K562 (cell line): ENCODE measurements at regions not wholly inside any gene's neighbourhood (a gene's known extent, or its start where the extent isn't known, plus 50 kb on each side); places are given as distances from the start of the nearest gene placed in this dataset.

Experiments used
- ATAC-seq: fragments of 200-7000 bp; cut with Tn5 transposase; 3 replicates; pipeline ENCODE4 v1.9.1; 2020; ENCODE audit warnings: moderate library complexity
- BruUV-seq: library from RNA; stranded (reverse); fragments of 400-500 nt; replicated peaks from 2 replicates; lab custom pipeline; 2021; lab: Mats Ljungman, UMichigan
- CTCF ChIA-PET: fragments of 300-600 bp; formaldehyde crosslinking; extraction: SDS; loops from one replicate; lab custom pipeline; 2021; ENCODE audit warnings: low intra/inter-chr PET ratio; lab: Yijun Ruan, JAX
- POLR2A ChIA-PET: fragments of 300-600, 350-650 bp; sonication (Branson Sonifier 250); formaldehyde crosslinking; extraction: SDS; loops from one replicate; lab custom pipeline; 2021; ENCODE audit warnings: antibody characterized with exemption, inconsistent platforms; lab: Yijun Ruan, JAX
- DNase-seq, 4 experiments: peaks; one replicate each; pipeline versions ENCODE4 v3.0.0 to v3.0.0-alpha.2; 2011 to 2018; ENCODE audit warnings: low spot score in 3 of 4, mixed read lengths in 3 of 4; ENCODE audit errors: extremely low read depth in 1 of 4
- FAIRE-seq: peaks from 2 replicates; lab custom pipeline; 2011; peaks lifted over from hg19 to GRCh38; lab: Jason Lieb, UNC
- H2AFZ ChIP-seq: 2 replicates; pipeline ENCODE4 v1.6.0; 2011; ENCODE audit warnings: low read depth, low read length, control low read depth, inconsistent platforms
- H3K27ac ChIP-seq: fragments of 200-600 bp; 3 replicates; pipeline ENCODE4 v1.8.0; 2011; ENCODE audit warnings: low read depth, mild to moderate bottlenecking, control low read depth, inconsistent platforms, low read length, moderate library complexity, mixed read lengths; ENCODE audit errors: extremely low read depth
- H3K27me3 ChIP-seq, 2 experiments: fragments of 300-600 bp in 1 of 2; 2 replicates in 1 of 2; 3 replicates in 1 of 2; pipeline versions ENCODE4 v1.6.0 to v1.8.0; 2011; ENCODE audit warnings: inconsistent platforms in 2 of 2, low read length in 2 of 2, mild to moderate bottlenecking in 1 of 2, mixed read lengths in 1 of 2, moderate library complexity in 1 of 2; ENCODE audit not compliant: control insufficient read depth in 2 of 2, insufficient read depth in 2 of 2
- H3K36me3 ChIP-seq: fragments of 300-600 bp; 3 replicates; pipeline ENCODE4 v1.8.0; 2011; ENCODE audit warnings: mild to moderate bottlenecking, low read length, inconsistent platforms; ENCODE audit not compliant: control insufficient read depth, insufficient read depth
- H3K4me1 ChIP-seq, 2 experiments: fragments of 200-600 bp in 1 of 2; replicated peaks in 1 of 2; 2 replicates in 1 of 2; 3 replicates in 1 of 2; pipeline versions ENCODE4 v1.5.1 to v1.8.0; 2011; ENCODE audit warnings: inconsistent platforms in 2 of 2, low read length in 2 of 2, mild to moderate bottlenecking in 1 of 2, mixed read lengths in 1 of 2, moderate library complexity in 1 of 2; ENCODE audit not compliant: control insufficient read depth in 2 of 2, insufficient read depth in 2 of 2
- H3K4me2 ChIP-seq: 2 replicates; pipeline ENCODE4 v1.6.1; 2011; ENCODE audit warnings: low read length, control low read depth, inconsistent platforms, mixed read lengths; ENCODE audit not compliant: insufficient read depth
- H3K4me3 ChIP-seq: fragments of 200-600 bp; sonication (generic), shearing (Covaris generic); 2 replicates; pipeline ENCODE4 v1.5.1; 2016; ENCODE audit warnings: control low read depth, inconsistent platforms
- H3K79me2 ChIP-seq: fragments of 200-600 bp; 3 replicates; pipeline ENCODE4 v1.8.0; 2011; ENCODE audit warnings: low read length, inconsistent platforms; ENCODE audit not compliant: control insufficient read depth, insufficient read depth
- H3K9ac ChIP-seq, 2 experiments: 2 replicates each; pipeline versions ENCODE4 v1.6.0 to v1.6.1; 2011; ENCODE audit warnings: low read depth in 2 of 2, low read length in 2 of 2, control low read depth in 1 of 2, inconsistent platforms in 1 of 2, mild to moderate bottlenecking in 1 of 2, mixed read lengths in 1 of 2; ENCODE audit not compliant: insufficient read depth in 1 of 2
- H3K9me1 ChIP-seq: one replicate; pipeline ENCODE4 v1.6.0; 2011; ENCODE audit warnings: inconsistent platforms, mild to moderate bottlenecking, low read length, moderate library complexity; ENCODE audit not compliant: control insufficient read depth, insufficient read depth
- H3K9me3 ChIP-seq: replicated peaks from 2 replicates; pipeline ENCODE4 v1.5.1; 2011; ENCODE audit warnings: low read depth, low read length, inconsistent platforms; ENCODE audit not compliant: control insufficient read depth, insufficient read depth
- H4K20me1 ChIP-seq: replicated peaks from 2 replicates; pipeline ENCODE4 v1.6.1; 2011; ENCODE audit warnings: low read length, inconsistent platforms, mixed read lengths; ENCODE audit not compliant: control insufficient read depth, insufficient read depth
- CCNT2 ChIP-seq: IDR thresholded peaks from 2 replicates; pipeline ENCODE4 v1.6.1; 2011; ENCODE audit warnings: borderline replicate concordance, low read depth, mild to moderate bottlenecking, moderate library complexity, mixed read lengths, low read length; ENCODE audit not compliant: insufficient read length; ENCODE audit errors: extremely low read depth
- ELF1 ChIP-seq: fragments of 200-800 bp; sonication (Bioruptor generic); IDR thresholded peaks from 2 replicates; pipeline ENCODE4 v1.6.1; 2016; ENCODE audit warnings: missing genetic modification characterization, missing compliant biosample characterization
- HCFC1 ChIP-seq: IDR thresholded peaks from 2 replicates; pipeline ENCODE4 v1.6.1; 2012; ENCODE audit warnings: low read depth, low read length, improper control_type of control experiment
- JUND ChIP-seq, 2 experiments: IDR thresholded peaks; 2 replicates in 1 of 2; 3 replicates in 1 of 2; pipeline ENCODE4 v1.6.1; 2011; ENCODE audit warnings: borderline replicate concordance in 2 of 2, low read depth in 2 of 2, low read length in 2 of 2, improper control_type of control experiment in 1 of 2, missing biosample characterization in 1 of 2, missing genetic modification characterization in 1 of 2, missing genetic modification reagents in 1 of 2
- MED1 ChIP-seq: sonication (generic); formaldehyde crosslinking; IDR thresholded peaks from 2 replicates; pipeline ENCODE4 v1.8.1; 2023; ENCODE audit warnings: missing genetic modification reagents, borderline replicate concordance
- PPARD ChIP-seq: fragments of 250-450 bp; sonication (Bioruptor Pico); IDR thresholded peaks from 2 replicates; pipeline ENCODE4 v1.8.0; 2022; ENCODE audit warnings: inconsistent platforms, mild to moderate bottlenecking, moderate library complexity
- SAP30 ChIP-seq: fragments of 200-600 bp; sonication (generic); IDR thresholded peaks from 2 replicates; pipeline ENCODE4 v1.6.1; 2012; ENCODE audit warnings: borderline replicate concordance, low read depth, mild to moderate bottlenecking, moderate library complexity, low read length, control low read depth, inconsistent platforms; ENCODE audit not compliant: insufficient read depth, poor library complexity, severe bottlenecking
- ZNF140 ChIP-seq: fragments of 250-450 bp; sonication (Bioruptor Pico); IDR thresholded peaks from 2 replicates; pipeline ENCODE4 v1.8.0; 2021; ENCODE audit warnings: moderate library complexity, mild to moderate bottlenecking, inconsistent platforms
- WGBS: fragments of 100-300 bp; shearing (Covaris generic); methylation state at CpG from one replicate; pipeline ENCODE4 v1.1.6; 2016; ENCODE audit warnings: low coverage, mixed read lengths; ENCODE audit not compliant: insufficient coverage; ENCODE audit errors: missing lambda C conversion rate; 5-methylcytosine and 5-hydroxymethylcytosine counted together
- in situ Hi-C: fragments of 300-500 bp; cut with MboI; formaldehyde crosslinking; loops from 4 replicates; pipeline ENCODE4 v1.15.0; 2018; ENCODE audit warnings: inconsistent platforms, mixed read lengths
- intact Hi-C: fragments of 100-400 bp; cut with micrococcal nuclease; formaldehyde crosslinking; loops from 2 replicates; pipeline ENCODE4 v1.14.2; 2022
- TF ChIP-seq, protein P1 (sequence below): fragments of 200-800 bp; sonication (Bioruptor generic); IDR thresholded peaks from 2 replicates; pipeline ENCODE4 v1.6.1; 2016; ENCODE audit warnings: missing genetic modification characterization, missing compliant biosample characterization
- TF ChIP-seq, protein P2 (sequence below): fragments of 250-450 bp; sonication (Bioruptor Pico); IDR thresholded peaks from 2 replicates; pipeline ENCODE4 v1.8.0; 2022; ENCODE audit warnings: inconsistent platforms, mild to moderate bottlenecking, moderate library complexity, borderline replicate concordance
- TF ChIP-seq, protein P3 (sequence below): fragments of 250-450 bp; sonication (Bioruptor Pico); IDR thresholded peaks from 2 replicates; pipeline ENCODE4 v1.5.0; 2022; ENCODE audit warnings: mild to moderate bottlenecking
- TF ChIP-seq, protein P4 (sequence below): fragments of 250-450 bp; sonication (Bioruptor Pico); IDR thresholded peaks from 2 replicates; pipeline ENCODE4 v1.5.0; 2021

DNA sequence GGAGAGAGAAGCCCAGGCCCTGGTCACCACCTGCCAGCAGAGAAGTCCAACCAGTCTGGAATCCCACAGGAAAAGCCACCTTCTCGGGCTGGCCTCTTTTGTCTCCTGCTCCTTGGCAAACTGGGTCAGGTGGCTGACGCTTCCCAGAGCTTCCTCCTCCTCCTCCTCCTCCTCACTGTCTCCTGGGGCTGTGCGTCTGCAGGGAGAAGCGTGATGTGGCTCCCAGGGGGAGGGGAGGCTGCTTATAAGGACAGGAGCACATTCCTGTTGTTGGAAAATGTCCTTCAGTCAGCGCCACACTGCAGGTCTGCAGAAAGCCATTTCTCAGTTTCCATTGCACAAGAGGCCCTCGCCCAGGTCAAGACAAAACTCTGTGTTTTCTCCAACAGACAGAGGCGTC is 1316.5 kb downstream of the BRD1 start:
- H3K9me3 ChIP-seq = no peaks in the 10 kb centered on the region
- H3K4me2 ChIP-seq = no peak overlapping the region
- in situ Hi-C loops (no loop called here), intact Hi-C loops (no loop called here)
- no peak for FAIRE-seq
- no peaks in the 10 kb centered on the region for H3K79me2 ChIP-seq
- ChIA-PET POLR2A (no interaction called here), CTCF (no interaction called here)
- no peaks in the 10 kb centered on the region; a peak in 1 of 5 replicates for H3K27me3 ChIP-seq
- no TSS peak for BruUV-seq
- WGBS = 5% methylated on average over 3 of the region's 7 CpGs
- H3K27ac ChIP-seq = no peak overlapping the region
- no peaks in the 10 kb centered on the region for H3K36me3 ChIP-seq
- H3K4me3 ChIP-seq = no peak overlapping the region
- H3K9ac ChIP-seq = no peak overlapping the region
- no peak for ATAC-seq
- DNase-seq = no peak
- H2AFZ ChIP-seq = no peak overlapping the region
- no peaks in the 10 kb centered on the region for H3K4me1 ChIP-seq
- H3K9me1 ChIP-seq = no peaks in the 10 kb centered on the region
- H4K20me1 ChIP-seq = no peaks in the 10 kb centered on the region
- TF ChIP-seq, protein P1, sequence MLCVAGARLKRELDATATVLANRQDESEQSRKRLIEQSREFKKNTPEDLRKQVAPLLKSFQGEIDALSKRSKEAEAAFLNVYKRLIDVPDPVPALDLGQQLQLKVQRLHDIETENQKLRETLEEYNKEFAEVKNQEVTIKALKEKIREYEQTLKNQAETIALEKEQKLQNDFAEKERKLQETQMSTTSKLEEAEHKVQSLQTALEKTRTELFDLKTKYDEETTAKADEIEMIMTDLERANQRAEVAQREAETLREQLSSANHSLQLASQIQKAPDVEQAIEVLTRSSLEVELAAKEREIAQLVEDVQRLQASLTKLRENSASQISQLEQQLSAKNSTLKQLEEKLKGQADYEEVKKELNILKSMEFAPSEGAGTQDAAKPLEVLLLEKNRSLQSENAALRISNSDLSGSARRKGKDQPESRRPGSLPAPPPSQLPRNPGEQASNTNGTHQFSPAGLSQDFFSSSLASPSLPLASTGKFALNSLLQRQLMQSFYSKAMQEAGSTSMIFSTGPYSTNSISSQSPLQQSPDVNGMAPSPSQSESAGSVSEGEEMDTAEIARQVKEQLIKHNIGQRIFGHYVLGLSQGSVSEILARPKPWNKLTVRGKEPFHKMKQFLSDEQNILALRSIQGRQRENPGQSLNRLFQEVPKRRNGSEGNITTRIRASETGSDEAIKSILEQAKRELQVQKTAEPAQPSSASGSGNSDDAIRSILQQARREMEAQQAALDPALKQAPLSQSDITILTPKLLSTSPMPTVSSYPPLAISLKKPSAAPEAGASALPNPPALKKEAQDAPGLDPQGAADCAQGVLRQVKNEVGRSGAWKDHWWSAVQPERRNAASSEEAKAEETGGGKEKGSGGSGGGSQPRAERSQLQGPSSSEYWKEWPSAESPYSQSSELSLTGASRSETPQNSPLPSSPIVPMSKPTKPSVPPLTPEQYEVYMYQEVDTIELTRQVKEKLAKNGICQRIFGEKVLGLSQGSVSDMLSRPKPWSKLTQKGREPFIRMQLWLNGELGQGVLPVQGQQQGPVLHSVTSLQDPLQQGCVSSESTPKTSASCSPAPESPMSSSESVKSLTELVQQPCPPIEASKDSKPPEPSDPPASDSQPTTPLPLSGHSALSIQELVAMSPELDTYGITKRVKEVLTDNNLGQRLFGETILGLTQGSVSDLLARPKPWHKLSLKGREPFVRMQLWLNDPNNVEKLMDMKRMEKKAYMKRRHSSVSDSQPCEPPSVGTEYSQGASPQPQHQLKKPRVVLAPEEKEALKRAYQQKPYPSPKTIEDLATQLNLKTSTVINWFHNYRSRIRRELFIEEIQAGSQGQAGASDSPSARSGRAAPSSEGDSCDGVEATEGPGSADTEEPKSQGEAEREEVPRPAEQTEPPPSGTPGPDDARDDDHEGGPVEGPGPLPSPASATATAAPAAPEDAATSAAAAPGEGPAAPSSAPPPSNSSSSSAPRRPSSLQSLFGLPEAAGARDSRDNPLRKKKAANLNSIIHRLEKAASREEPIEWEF (CRISPR knock-in tag) = no peak
- no peak for TF ChIP-seq HCFC1
- no peak for TF ChIP-seq CCNT2
- TF ChIP-seq, protein P2, sequence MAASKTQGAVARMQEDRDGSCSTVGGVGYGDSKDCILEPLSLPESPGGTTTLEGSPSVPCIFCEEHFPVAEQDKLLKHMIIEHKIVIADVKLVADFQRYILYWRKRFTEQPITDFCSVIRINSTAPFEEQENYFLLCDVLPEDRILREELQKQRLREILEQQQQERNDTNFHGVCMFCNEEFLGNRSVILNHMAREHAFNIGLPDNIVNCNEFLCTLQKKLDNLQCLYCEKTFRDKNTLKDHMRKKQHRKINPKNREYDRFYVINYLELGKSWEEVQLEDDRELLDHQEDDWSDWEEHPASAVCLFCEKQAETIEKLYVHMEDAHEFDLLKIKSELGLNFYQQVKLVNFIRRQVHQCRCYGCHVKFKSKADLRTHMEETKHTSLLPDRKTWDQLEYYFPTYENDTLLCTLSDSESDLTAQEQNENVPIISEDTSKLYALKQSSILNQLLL (CRISPR knock-in tag) = no peak
- no peak for TF ChIP-seq MED1 (CRISPR knock-in tag)
- TF ChIP-seq, protein P3, sequence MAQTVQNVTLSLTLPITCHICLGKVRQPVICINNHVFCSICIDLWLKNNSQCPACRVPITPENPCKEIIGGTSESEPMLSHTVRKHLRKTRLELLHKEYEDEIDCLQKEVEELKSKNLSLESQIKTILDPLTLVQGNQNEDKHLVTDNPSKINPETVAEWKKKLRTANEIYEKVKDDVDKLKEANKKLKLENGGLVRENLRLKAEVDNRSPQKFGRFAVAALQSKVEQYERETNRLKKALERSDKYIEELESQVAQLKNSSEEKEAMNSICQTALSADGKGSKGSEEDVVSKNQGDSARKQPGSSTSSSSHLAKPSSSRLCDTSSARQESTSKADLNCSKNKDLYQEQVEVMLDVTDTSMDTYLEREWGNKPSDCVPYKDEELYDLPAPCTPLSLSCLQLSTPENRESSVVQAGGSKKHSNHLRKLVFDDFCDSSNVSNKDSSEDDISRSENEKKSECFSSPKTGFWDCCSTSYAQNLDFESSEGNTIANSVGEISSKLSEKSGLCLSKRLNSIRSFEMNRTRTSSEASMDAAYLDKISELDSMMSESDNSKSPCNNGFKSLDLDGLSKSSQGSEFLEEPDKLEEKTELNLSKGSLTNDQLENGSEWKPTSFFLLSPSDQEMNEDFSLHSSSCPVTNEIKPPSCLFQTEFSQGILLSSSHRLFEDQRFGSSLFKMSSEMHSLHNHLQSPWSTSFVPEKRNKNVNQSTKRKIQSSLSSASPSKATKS = no peak
- no peak for TF ChIP-seq ZNF140 (CRISPR knock-in tag)
- TF ChIP-seq ELF1 (tag) = no peak
- TF ChIP-seq PPARD (CRISPR knock-in tag) = no peak
- no peak for TF ChIP-seq SAP30
- TF ChIP-seq JUND (IDR thresholded peaks at IDR 0.05; ENCODE audit: borderline replicate concordance, low read depth, low read length) = no peak
- no peak for TF ChIP-seq JUND (tag; IDR thresholded peaks at IDR 0.05; ENCODE audit: borderline replicate concordance, low read depth, low read length)
- TF ChIP-seq, protein P4, sequence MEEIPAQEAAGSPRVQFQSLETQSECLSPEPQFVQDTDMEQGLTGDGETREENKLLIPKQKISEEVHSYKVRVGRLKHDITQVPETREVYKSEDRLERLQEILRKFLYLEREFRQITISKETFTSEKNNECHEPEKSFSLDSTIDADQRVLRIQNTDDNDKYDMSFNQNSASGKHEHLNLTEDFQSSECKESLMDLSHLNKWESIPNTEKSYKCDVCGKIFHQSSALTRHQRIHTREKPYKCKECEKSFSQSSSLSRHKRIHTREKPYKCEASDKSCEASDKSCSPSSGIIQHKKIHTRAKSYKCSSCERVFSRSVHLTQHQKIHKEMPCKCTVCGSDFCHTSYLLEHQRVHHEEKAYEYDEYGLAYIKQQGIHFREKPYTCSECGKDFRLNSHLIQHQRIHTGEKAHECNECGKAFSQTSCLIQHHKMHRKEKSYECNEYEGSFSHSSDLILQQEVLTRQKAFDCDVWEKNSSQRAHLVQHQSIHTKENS (CRISPR knock-in tag) = no peak
